GM19467 (cell line): ENCODE measurements at regions not wholly inside any gene's neighbourhood (a gene's known extent, or its start where the extent isn't known, plus 50 kb on each side); places are given as distances from the start of the nearest gene placed in this dataset.
"Not testable (repeated sequence)": the region's sequence is repeated elsewhere in the genome, so short reads cannot be mapped to it uniquely, and the experiment has no call there.

Experiments used
- ATAC-seq: cut with Tn5 transposase; IDR thresholded peaks from one replicate; pipeline ENCODE4 v1.9.1; 2021; ENCODE audit warnings: mild to moderate bottlenecking, moderate library complexity; ENCODE audit not compliant: unreplicated experiment

DNA sequence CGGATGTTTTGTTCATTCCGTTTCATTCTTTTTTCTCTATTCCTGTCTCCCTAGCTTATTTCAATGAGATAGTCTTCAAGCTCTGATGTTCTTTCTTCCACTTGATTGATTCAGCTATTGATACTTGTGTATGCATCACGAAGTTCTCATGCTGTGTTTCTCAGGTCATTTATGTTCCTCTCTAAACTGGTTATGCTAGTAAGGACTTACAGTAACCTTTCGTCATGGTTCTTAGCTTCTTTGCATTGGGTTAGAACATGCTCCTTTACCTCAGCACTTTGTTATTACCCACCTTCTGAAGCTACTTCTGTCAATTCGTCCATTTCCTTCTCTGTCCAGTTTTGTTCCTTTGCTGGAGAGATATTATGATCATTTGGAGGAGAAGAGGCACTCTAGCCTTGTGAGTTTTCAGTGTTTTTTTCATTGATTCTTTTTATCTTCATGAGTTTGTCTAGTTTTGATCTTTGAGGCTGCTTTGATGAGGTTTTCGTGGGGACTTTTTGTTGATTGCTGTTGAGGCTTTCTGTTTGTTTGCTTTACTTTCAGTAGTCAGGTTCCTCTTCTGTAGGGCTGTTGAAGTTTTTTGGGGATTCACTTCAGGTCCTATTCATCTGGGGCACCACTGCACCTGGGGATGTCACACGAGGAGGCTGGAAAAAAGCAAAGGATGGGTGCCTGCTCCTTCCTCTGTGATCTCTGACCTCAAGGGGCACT is 496.9 kb upstream of the LRRC7 start:
- no peak for ATAC-seq

DNA sequence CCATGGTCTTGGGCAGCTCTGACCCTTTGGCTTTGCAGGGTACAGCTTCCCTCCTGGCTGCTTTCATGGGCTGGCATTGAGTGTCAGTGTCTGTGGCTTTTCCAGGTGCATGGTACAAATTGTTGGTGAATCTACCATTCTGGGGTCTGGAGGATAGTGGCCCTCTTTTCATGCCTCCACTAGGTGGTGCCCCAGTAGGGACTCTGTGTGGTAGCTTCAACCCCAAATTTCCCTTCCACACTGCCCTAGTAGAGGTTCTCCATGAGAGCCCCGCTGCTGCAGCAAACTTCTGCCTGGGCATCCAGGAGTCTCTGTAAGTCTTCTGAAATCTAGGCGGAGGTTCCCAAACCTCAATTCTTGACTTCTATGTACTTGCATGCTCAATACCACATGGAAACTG is 494.5 kb upstream of the LRRC7 start:
- no peak for ATAC-seq

GRCh38 chr1:69076631-69077030 is 491.1 kb upstream of the LRRC7 start:
- ATAC-seq, result no peak

DNA sequence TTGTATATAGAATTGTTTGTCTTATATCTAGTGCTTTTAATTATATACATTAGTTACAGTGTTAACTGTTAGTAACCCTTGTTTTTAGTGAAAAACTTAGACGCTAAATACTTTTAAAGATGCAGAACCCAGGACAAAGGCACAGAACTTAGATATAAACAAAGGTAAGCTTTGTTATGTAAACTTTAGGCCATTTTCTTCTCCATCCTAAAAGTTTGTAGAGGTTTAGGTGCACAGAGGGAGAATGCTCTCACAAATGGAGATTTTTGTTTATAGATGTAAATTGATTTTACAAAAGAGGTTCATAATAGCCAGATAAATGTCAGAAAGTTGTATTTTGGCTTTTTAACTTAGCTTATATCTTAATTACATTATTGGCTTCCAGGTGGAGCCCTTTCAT is 490.5 kb upstream of the LRRC7 start:
- ATAC-seq, result no peak

GRCh38 chr1:69077633-69078032 is 490.1 kb upstream of the LRRC7 start:
- no peak for ATAC-seq

- ATAC-seq, result no peak
Observed at GRCh38 chr1:69081668-69082067, 486.1 kb upstream of the LRRC7 start.

DNA sequence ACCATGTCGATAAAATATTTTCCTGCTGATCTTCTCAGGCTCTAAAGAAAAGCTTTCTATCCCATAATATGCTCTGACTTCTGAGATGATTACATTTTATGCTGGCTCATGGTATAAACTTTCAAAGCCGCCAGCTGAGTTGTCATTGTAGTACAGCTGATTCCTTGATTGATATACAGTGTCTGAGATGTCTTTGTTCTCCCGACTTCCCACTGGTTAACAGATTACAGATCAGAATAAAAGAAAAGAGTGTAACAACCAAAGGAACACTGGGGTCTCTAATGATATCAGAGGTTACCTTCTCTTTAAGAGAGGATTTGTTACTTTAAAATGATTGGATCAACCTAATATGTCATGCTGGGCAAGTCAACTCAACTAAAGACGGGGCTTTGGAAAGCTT is 485.4 kb upstream of the LRRC7 start:
- no peak for ATAC-seq

DNA sequence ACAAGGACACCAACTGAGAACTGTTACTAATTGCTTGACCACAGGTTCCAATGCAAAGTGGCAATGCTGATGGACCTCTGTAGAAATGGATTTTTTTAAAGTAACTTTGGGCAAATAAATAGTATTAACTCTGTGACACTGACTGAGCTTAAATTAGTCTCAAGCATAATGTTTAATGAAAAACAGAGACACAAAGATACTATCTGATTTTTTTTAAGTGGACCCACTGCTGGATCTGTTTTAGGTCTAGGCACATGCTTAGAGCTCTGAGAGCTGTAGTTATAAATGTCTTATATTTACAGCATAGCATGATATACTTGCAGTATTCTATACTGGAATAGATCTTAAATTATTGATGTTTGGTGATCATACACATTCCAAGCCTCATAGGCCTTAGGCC is 481.6 kb upstream of the LRRC7 start:
- no peak for ATAC-seq

GRCh38 chr1:69088571-69088970 is 479.2 kb upstream of the LRRC7 start:
- ATAC-seq, result no peak

DNA sequence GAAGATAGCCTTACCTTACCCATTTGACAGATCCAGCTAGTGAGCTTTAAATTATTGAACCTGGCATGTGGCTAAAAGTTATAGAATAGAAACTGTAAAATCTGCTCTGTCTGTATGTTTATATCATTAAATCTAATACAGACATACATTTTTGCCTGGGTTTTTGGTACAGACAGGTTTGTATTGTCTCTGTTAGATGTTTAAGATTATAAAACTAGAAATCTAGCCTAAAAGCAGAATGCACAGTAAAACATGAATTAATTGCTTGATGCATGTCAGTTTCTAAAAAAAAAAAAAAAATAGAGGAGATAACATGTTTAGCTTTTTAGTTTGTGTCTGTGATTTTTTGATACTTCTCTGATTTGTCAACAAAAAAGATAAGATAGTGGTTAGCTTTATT is 477.6 kb upstream of the LRRC7 start:
- ATAC-seq, result no peak

GRCh38 chr1:69090752-69091151 is 477.0 kb upstream of the LRRC7 start:
- no peak for ATAC-seq

- not testable (repeated sequence) for ATAC-seq
Observed at GRCh38 chr1:69102058-69102457, 465.7 kb upstream of the LRRC7 start.

GRCh38 chr1:69103213-69103612 is 464.5 kb upstream of the LRRC7 start:
- no peak for ATAC-seq

- ATAC-seq, result no peak
Observed at GRCh38 chr1:69103705-69104385, 463.9 kb upstream of the LRRC7 start.

DNA sequence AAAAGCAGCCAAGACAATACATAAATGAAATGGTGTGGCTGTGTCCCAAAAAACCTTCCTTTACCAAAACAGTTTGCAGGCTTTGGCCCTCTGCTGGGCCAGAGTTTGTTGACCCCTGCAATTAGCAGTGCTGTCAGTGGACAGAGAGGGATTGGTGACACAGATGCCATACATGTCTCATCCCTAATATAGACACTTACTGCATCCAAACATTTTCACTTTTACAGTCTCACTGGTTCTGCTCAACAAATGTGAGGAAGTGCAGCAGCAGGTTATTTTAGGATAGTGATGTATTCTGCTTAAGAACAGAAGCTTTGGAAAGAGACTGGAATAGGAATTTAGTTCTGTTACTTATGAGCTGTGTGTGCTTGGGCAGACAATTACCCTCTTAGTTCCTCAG is 462.8 kb upstream of the LRRC7 start:
- no peak for ATAC-seq

DNA sequence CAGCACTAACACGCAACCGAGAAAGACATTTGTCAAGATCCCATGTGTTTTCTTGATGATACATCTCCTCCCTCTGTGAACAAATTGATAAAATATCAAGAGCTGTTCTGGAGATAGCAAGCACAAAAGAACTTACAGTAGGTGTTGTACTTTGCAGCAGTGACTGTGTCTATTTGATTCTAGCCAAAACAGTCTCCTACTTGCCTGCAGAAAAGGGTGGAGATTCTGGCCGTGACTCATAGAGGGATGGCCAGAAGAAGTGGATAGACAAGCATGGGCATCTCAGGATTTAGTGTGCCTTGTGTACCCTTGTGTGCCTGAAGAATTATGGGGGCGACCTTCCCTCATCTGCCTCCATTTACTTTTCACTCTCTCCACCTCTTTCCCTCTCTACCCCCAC is 458.4 kb upstream of the LRRC7 start:
- ATAC-seq, result no peak

GRCh38 chr1:69110851-69111250 is 456.9 kb upstream of the LRRC7 start:
- ATAC-seq, result no peak

DNA sequence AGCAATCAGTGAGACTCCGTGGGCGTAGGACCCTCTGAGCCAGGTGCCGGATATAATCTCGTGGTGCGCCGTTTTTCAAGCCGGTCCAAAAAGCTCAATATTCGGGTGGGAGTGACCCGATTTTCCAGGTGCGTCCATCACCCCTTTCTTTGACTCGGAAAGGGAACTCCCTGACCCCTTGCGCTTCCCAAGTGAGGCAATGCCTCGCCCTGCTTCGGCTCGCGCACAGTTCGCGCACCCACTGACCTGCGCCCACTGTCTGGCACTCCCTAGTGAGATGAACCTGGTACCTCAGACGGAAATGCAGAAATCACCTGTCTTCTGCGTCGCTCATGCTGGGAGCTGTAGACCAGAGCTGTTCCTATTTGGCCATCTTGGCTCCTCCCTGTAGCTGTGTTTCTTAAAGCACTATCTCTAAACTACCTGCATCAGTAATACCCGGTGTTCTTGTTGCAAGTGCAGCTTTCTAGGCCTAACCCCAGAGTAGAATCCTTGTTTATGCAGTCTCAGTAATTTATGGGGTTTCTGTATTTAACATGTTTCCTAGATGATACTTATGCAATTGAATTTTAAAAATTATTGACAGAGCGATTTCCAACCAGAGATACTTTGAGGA is 447.5 kb upstream of the LRRC7 start:
- ATAC-seq, result not testable (repeated sequence)

DNA sequence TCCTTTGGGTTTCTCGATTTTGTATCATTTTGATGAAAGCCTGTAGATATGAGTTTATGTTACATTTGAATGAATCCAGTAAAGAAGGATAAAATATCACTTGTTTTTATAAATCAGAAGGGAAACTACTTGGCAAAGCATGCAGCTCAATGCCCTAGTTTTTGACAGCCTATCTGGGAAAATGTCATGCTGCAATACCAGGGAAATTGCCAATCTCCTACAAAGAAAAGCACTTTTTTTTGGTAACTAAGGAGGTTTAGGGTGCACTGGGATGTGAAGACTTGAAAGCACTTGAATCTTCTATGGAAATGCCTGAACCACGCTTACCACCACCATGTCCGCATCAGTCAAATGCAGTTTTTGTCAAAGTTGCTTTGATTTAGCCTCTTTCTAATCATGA is 446.9 kb upstream of the LRRC7 start:
- no peak for ATAC-seq

DNA sequence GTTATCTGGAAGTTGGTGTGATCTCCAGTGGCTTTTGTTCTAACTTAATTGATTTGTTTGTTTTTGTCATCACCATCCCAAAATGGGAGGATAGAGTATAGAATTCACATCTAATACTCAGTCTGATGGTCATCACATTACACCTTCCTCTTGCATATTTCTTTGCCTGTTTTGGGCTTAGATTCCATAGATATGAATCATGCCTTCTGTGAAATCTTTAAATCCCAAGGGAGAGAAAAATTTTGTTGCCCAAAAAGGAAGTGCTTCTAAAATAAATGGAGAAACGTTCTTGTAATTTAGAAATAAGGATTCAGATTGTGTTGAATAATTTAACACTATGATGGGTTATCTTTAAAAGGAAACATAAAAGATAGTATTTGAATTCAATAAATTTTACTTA is 446.0 kb upstream of the LRRC7 start:
- no peak for ATAC-seq

DNA sequence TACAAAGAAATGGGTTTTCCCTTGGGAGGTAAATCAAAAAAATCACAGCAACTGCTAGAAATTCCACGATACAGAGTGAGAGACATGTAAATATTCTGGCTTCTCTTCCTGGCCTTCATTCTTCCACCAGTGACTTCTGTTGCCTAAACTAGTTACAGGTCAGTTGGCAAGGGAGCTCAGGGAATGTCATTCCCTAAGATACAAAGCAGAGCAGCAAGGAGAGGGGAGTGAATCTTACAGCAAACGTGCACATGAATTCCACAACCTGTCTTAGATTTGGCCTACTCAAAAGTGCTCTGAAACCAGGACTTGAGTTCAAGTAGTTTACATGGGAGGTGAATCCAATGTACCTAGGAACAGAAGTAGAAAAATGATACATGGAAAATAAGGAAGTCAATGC is 445.3 kb upstream of the LRRC7 start:
- no peak for ATAC-seq

DNA sequence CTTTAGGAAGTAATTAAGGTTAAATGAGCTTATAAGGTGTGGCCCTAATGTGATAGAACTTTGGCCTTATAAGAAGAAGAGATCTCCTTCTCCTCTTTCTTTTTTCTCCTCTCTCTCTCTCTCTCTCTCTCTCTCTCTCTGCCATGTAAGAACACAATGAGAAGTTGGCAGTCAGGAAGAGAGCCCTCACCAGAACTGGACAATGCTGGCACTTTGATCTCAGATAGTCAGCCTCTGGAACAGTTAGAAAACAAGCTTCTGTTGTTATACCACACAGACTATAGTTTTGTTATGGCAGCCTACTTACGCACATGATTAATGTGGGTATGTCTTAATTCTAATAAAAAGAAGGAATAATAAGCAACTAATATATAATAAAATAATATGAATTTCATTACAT is 444.2 kb upstream of the LRRC7 start:
- no peak for ATAC-seq
